HG03354 (cell line): ENCODE measurements at regions not wholly inside any gene's neighbourhood (a gene's known extent, or its start where the extent isn't known, plus 50 kb on each side); places are given as distances from the start of the nearest gene placed in this dataset.

Source experiments
- ATAC-seq: cut with Tn5 transposase; IDR thresholded peaks from one replicate; pipeline ENCODE4 v1.9.1; 2021; ENCODE audit warnings: mild to moderate bottlenecking; ENCODE audit not compliant: unreplicated experiment, poor library complexity, severe bottlenecking

DNA sequence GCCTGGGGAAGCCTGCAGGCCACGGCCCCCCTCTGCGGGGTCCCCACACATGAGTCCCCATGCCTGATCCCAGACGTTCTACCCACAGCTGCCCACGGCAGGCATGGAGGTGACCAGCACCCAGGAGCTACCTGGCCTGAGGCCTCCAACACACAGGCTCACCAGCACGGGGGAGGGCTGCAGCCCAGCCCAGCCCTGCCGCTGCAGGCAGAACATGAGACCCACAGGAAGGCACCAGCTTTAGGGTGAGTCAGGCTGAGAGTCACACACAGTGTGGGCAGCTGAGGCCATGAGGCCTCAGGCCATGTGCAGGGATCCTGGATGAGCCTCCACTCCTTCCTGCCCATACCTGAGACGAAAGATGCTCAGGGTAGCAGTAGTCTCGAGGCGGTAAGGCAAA is 121.1 kb downstream of the PSMG1 start:
- no peak for ATAC-seq

DNA sequence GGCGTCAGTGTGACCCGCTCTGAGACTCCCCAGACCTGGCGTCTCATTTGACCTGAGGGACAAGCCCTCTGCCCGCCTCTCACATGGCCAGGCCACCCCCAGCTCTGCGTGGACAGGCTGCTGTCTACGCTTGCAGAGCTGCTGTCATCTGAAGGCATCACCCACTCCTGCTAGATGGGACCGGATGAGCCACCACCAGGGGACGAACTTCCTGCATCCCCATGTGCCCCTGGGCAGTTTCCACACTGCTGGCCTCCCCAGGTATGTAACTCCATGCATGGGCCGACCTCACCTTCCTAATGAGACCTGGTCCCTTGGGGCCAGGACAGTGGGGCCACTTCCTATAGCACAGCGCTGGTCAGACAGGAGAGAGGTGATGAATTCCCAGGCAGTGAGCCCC is 121.5 kb downstream of the PSMG1 start:
- no peak for ATAC-seq

DNA sequence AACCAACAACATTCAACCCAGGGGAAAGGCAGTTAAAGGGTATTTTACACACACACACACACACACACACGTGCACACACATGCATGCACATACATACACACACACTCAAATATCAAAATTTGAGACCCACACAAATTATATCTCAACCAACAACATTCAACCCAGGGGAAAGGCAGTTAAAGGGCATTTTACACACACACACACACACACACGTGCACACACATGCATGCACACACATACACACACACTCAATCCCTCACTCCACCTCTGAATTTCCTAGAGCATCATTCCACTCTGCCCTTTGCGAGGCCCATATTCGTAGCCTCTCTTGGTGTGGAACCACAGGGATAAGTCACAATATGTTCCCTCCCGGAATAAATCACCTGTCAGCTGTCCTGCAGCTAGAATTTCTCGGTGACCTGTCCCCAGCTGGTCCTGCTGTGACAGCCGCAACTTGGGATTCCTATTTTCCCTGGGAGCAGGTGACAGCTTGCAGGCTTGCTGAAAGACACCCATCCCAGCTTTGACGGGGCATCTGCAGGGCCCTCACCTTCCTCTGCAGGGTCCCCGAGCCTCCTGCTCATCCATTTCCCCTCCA is 122.7 kb downstream of the PSMG1 start:
- no peak for ATAC-seq

DNA sequence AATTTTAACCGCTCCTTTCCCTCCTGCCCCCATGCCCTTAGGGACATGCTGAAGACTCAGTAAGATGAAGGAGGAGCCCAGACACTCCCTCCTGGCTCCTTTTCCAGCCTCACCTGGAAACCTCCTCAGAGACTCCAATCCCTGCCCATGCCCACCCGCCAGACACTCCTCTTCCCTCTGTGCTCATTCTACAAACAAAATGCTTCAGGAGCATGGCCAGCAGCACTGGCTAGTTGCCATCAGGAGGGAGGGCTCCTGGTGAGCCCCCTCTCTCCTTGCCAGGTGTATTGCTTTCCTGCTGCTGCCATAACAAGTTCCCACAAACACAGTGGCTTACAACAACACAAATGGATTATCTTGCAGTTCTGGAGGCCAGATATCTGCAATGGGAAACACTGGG is 126.1 kb downstream of the PSMG1 start:
- no peak for ATAC-seq

DNA sequence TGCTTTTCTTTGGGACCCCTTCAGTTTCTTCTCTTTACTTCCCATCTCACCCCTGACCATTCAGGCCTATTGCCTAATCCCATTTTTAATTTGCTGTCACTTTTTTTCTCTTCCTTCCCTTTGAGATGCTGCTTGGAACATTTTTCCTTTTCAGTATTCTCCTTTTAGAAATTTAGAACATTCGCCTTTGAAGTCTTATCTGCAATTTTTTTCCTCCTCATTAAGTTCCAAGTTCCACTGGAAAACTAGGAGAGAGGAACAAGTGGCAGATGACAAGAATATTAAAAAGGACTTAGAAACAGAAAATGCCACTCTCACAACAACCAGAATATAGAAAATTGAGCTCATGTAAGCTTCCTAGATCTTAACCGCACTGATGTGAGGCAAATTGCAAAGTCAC is 126.6 kb downstream of the PSMG1 start:
- no peak for ATAC-seq

DNA sequence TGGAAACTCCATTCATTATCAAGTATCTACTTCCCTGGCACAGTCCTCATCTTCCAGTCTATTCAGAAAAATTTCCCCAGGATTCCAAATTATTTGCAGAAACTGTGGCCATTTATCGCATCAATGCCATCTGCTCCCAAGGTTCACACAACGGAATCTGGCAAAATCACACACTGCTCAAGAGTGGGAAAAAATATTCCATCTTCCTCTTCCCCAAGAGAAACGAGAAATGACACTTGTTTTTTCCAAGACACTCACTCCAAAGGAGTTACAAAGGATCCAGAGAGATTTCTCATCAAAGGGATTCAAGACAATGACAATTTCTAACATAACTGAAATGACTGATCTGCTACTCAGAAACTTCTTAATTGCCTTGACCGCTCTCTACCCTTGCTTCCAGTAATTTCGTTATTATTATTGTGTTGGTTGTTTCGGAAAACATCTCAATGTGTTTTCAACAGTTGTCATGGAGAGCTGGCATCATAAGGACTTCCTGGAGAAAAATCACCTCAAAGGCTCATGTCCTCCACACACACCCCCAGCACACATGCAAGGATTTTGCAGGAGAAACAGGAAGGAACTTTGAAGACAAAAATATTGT is 128.0 kb downstream of the PSMG1 start:
- ATAC-seq, result no peak

DNA sequence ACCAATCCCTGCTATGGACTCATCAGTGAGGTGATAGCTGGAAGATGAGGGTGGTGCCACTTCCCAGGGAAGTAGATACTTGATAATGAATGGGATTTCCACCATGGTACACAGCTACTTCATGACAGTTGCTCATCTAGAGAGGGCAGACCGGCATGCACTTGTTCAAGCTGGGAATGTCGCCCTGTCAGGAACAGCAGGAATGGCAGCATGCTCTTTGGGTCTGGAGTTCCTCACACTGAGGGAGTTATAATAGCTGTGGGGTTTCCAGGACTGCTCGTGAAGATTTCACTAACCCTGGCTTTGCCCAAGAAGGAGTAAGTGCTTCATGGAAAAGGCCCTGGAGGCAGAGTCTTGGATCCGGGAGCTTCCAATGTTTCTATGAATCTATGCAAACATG is 129.2 kb downstream of the PSMG1 start:
- ATAC-seq, result no peak

DNA sequence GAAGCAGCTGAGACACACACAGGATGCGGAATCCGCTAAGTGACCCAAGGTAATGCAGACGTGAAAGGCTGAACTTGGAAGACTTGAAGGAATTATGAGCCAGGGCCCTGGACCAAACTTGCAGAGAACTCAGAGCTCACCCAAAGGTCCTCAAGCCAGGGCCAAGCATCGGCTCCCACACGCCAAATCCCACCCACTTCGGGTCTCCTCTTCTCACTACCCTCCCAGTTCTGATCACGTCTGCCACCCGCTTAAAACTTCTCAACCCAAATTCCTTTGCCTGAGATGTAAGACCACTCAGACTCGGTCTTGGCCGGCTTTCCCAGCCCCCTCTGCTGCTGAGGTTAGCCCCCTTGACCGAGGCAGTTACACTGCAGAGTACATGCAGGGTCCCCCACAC is 130.1 kb downstream of the PSMG1 start:
- ATAC-seq, result no peak

DNA sequence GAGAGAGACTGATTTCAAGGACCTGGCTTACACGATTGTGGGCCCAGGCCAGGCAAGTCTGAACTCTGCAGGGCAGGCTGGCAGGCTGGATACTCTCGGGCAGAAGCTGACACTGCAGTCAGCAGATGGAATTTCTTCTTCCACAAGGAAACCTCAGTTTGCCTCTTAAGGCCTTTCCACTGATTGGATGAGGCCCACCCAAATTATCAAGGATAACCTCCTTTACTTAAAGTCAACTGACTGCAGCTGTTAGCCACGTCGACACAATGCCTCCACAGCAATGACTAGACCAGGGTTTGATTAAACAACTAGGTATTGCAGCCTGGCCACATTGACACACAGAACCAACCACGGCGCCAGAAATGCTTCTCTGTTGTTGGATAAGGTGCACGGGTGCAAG is 130.5 kb downstream of the PSMG1 start:
- ATAC-seq, result no peak

DNA sequence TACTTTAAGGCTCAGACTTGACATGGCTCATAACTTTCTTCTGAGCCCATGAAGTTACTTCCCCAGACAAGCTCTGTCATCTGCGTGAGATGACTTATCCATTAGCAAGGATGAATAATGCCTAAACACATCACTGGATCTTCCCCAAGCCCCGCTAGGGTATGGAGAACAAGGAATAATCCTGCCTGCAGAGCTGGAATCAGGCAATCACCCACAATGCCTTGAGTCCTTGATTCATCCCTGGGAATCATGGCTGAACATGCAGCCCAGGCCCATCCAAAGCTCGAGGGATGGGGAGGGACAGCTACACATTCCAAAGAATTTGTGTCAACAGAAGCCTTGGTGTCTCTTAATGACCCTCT is 131.7 kb downstream of the PSMG1 start:
- ATAC-seq, result no peak

DNA sequence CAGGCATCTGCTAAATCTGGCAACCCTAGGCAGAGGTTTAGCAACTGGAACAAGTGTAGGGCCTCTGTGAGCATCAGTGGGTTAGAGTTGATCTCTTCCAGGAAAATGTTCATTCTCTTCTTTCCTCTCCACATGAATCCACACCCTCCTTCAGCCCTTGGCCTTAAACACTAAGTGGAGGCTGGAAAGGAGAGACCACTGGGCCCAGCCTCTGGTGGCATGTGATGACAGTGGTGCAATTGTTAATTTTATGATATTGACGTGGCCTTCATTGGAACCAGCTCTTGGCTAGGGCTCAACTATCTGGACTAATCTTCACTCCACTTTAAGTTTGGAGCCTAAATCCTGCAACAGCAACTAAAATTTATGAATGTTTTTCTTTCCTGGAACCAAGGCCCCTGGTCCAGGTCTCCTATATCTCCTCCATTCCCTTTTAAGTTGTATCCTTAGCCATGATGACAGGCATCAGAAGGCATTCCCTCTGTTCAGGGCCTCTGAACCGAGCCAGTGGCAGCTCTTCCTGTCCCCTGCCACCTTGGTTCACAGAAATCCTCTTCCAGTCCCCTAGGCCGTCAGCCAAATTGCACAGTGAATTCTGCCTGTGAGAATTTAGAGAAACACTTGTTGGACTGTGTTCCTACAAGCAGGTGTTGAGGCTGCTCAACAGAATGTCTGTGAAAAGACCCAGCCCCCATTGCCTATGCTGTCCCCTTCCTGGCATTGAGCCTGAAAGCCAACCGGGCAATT is 132.2 kb downstream of the PSMG1 start:
- ATAC-seq, result no peak

DNA sequence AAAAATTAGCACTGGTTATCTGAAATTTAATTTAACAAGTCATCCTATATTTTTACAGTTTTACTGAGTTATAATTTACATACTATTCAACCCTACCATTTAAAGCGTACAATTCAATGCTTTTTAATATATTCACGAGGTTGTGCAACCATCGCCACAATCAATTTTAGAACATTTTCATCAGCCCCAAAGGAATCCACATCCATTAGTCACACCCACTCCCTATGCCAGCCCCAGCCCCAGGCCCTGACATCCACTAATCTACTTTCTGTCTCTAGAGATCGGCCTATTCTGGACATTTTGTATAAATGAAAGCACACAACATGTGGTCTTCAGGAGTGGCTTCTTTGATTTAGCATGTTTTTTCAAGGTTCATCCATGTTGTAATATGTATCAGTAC is 134.7 kb downstream of the PSMG1 start:
- no peak for ATAC-seq

DNA sequence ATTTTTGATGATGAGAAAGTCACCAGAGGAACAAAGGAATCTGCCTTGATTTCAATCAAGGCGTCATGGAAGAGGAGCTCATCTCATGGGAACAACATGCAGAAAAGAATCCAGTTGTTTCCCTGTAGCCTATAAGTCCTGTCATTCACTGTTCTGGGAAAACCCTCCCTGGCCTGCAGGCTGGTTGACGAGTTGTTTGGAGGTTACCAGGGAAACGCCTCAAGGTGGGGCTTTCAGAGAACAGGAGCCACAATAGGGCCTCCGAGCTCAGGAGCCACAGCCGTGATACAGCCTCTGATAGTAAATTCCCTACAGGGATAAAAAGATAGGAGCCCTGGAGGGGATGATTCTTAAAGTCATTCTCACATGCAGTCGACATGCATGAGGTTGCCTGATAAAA is 135.2 kb downstream of the PSMG1 start:
- ATAC-seq, result no peak

DNA sequence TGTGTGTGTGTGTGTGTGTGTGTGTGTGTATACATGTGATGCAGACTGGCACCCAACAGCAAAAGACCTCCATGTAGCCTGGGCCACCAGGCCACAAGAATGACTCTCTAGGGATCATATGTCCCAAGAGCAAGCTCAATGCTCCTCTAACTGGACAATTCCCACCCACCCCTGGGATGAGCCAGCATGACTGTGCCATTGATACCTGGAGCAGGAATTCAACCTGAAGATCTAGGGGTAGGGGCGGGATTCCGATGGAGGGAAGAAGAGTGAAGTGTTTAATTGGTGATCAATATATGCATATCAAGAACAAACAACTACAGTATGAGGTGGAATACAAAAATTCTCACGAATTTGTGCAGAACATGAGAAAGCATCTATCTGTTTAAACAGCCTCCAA is 136.2 kb downstream of the PSMG1 start:
- ATAC-seq, result no peak

DNA sequence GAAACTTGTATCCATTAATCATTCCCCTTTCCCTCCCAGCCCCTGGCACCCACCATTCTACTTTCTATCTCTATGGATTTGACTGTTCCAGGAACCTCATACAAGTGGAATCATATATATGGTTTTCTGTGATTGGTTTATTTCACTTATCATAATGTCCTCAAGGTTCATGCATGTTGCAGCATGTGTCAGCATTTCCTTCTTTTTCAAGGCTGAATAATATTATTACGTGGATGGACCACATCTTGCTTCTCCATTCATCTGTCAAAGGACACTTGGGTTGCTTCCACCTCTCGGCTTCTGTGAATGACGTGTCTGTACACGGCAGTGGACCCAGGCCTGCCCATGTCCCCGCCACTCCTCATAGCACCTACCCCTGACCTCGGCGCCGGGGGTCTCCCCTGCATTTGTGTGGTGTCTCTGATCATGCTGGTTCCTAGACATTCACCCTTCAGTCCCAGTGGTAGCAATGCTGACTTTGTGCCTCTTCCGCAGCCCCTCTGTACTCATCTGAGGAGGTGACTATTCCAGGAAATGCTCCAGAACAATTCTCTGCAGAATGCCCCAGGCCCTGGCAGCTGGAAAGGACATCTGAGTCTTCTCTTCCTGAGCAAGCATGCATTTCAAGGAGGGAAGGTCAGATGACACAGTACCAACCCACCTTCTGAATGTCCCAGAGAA is 136.9 kb downstream of the PSMG1 start:
- ATAC-seq, result no peak

DNA sequence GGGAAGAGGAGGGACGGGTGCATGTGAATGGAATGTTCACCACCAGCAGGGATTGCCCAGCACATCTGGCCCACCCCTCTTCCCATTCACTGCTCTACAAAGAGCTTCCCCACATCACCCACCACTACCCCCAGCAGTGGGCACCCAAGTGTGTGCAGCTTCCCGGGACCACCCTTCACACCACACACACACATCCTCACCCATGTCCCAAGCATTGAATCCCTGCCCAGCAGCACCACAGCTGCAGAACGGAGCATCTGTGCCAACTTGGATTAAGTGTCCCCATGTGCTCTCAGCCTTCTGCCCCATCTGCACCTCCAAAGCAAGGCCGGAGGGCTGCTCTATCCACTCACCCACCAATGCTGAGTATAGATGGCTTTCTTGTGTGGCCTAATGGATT is 141.4 kb downstream of the PSMG1 start:
- no peak for ATAC-seq

DNA sequence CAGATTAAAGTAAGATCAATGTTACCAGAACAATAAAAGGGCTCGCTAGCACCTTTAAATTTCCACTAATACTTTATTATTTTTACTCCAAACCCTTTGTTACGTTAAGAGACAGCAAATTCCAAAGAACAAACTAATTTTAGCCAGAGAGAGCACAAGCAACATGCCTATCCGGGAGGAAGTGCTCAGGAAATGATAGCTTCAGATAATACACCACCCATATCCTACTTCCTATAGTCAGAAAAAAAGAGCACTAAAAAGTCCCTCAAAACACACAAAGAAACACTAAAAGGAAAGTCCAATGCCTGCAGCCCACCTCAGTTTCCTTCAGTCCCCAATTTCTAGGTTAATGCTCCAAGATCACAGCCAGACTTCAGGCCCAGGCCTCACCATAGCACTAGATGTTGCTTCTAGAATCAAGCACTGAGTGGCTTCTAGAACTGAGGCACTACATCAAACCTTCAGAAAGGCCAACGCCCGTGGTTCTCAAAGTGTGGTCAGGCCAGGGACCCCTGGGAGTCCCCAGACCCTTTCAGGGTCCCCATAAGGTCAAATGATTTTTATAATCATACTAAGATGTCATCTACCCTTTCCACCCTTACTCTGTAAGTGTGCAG is 142.6 kb downstream of the PSMG1 start:
- no peak for ATAC-seq

DNA sequence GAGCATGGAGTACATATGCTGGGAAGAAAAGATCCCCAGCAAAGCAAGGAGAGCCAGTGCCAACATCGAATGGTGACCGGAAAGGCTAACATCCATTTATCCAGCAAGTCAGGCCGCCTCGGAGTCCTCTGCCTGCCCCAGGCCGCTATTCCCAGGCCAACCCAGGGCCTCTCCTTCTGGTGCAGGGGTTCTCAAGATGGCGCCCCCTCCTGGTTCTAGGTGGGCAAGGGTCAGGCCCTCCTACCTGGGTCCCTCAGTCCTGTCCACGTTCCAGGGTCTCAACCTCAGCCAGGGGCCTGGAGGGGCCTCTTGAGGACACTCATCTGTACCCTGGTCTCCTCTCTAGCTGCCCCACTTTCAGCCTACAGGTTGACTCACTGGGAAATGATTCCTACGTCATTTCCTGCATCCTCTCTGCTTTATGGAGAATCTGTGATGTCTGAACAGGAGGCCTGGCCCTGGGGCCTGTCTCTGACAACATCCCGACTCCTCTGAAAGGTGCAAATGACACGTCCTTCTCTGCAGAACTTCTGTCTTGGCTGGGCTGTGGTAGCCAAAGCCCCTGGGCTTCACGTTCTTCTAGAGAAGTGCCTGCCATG is 145.3 kb downstream of the PSMG1 start:
- ATAC-seq, result no peak

DNA sequence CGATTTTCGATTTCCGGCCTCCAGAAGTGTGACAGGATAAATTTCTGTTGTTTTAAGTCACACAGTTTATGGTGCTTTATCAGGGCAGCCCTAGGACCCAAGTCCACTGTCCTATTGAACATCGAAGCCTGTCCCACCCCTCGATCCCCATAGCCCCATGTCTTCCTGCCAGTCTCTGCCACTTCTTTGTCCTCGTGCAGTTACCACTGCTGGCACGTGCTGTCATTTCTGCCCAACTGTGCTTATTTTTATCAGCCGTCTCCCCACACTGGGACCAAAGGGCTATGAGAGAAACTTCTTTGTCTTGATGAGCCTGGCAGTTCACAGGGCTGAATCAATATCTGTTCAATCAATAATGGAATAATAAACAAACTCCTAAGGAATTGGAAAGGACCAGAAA is 146.7 kb downstream of the PSMG1 start:
- ATAC-seq, result no peak
